SK-N-SH treated with all-trans-retinoic acid at 6 μM for 48 hours (cell line): ENCODE measurements at regions not wholly inside any gene's neighbourhood (a gene's known extent, or its start where the extent isn't known, plus 50 kb on each side); places are given as distances from the start of the nearest gene placed in this dataset.

ENCODE experiments used
- ATAC-seq: fragments of 200-7000 bp; cut with Tn5 transposase; 3 replicates; pipeline ENCODE4 v1.9.1; 2020; ENCODE audit warnings: mild to moderate bottlenecking, moderate library complexity
- ARNTL ChIP-seq: fragments of 450-650 bp; formaldehyde crosslinking; IDR thresholded peaks from 2 replicates; pipeline ENCODE4 v1.5.0; 2020; ENCODE audit warnings: low read depth, mild to moderate bottlenecking, moderate library complexity, borderline replicate concordance
- BACH2 ChIP-seq: fragments of 250-450 bp; sonication (Bioruptor Pico); IDR thresholded peaks from 2 replicates; pipeline ENCODE4 v1.9.0; 2021; ENCODE audit warnings: mild to moderate bottlenecking, borderline replicate concordance
- CREB5 ChIP-seq: fragments of 250-450 bp; sonication (Bioruptor Pico); IDR thresholded peaks from 2 replicates; pipeline ENCODE4 v1.5.1; 2020; ENCODE audit warnings: low read depth, mild to moderate bottlenecking, moderate library complexity
- CSDC2 ChIP-seq: fragments of 250-450 bp; sonication (Bioruptor Pico); IDR thresholded peaks from 2 replicates; pipeline ENCODE4 v1.5.0; 2020; ENCODE audit warnings: mild to moderate bottlenecking, moderate library complexity
- CSRNP3 ChIP-seq: fragments of 250-450 bp; sonication (Bioruptor Pico); IDR thresholded peaks from 2 replicates; pipeline ENCODE4 v1.5.1; 2021; ENCODE audit warnings: mild to moderate bottlenecking, moderate library complexity
- ESRRG ChIP-seq: fragments of 250-450 bp; sonication (Bioruptor Pico); IDR thresholded peaks from 2 replicates; pipeline ENCODE4 v1.6.1; 2021; ENCODE audit warnings: mild to moderate bottlenecking
- GLIS3 ChIP-seq: fragments of 250-450 bp; sonication (Bioruptor Pico); IDR thresholded peaks from 2 replicates; pipeline ENCODE4 v1.5.0; 2020; ENCODE audit warnings: mild to moderate bottlenecking, moderate library complexity
- ISL1 ChIP-seq: fragments of 250-450 bp; sonication (Bioruptor Pico); IDR thresholded peaks from 2 replicates; pipeline ENCODE4 v2.1.2; 2022; ENCODE audit warnings: mild to moderate bottlenecking, moderate library complexity
- OSR1 ChIP-seq: fragments of 250-450 bp; sonication (Bioruptor Pico); IDR thresholded peaks from 2 replicates; pipeline ENCODE4 v1.8.0; 2022; ENCODE audit warnings: moderate library complexity, mild to moderate bottlenecking, inconsistent platforms
- PPARA ChIP-seq: fragments of 250-450 bp; sonication (Bioruptor Pico); IDR thresholded peaks from 2 replicates; pipeline ENCODE4 v1.5.0; 2020; ENCODE audit warnings: mild to moderate bottlenecking, borderline replicate concordance
- RARB ChIP-seq: fragments of 250-450 bp; sonication (Bioruptor Pico); IDR thresholded peaks from 2 replicates; pipeline ENCODE4 v1.8.0; 2021; ENCODE audit warnings: mild to moderate bottlenecking, moderate library complexity
- SNAI2 ChIP-seq: fragments of 250-450 bp; sonication (Bioruptor Pico); IDR thresholded peaks from 2 replicates; pipeline ENCODE4 v1.5.0; 2020; ENCODE audit warnings: mild to moderate bottlenecking, moderate library complexity
- TCF4 ChIP-seq: fragments of 250-450 bp; sonication (Bioruptor Pico); IDR thresholded peaks from 2 replicates; pipeline ENCODE4 v1.8.0; 2021; ENCODE audit warnings: mild to moderate bottlenecking, moderate library complexity, borderline replicate concordance
- TOX ChIP-seq: fragments of 250-450 bp; sonication (Bioruptor Pico); IDR thresholded peaks from 2 replicates; pipeline ENCODE4 v1.8.0; 2021; ENCODE audit warnings: mild to moderate bottlenecking, moderate library complexity, borderline replicate concordance
- TSHZ2 ChIP-seq: fragments of 250-450 bp; sonication (Bioruptor Pico); IDR thresholded peaks from 2 replicates; pipeline ENCODE4 v1.5.0; 2020; ENCODE audit warnings: mild to moderate bottlenecking, moderate library complexity
- ZC3H10 ChIP-seq: fragments of 250-450 bp; sonication (Bioruptor Pico); IDR thresholded peaks from 2 replicates; pipeline ENCODE4 v1.5.1; 2021; ENCODE audit warnings: mild to moderate bottlenecking, moderate library complexity
- ZFP3 ChIP-seq: fragments of 250-450 bp; sonication (Bioruptor Pico); IDR thresholded peaks from 2 replicates; pipeline ENCODE4 v1.5.0; 2020; ENCODE audit warnings: mild to moderate bottlenecking, moderate library complexity
- ZFP30 ChIP-seq: fragments of 450-650 bp; formaldehyde crosslinking; IDR thresholded peaks from 2 replicates; pipeline ENCODE4 v1.5.0; 2022; ENCODE audit warnings: mild to moderate bottlenecking, moderate library complexity
- ZNF565 ChIP-seq: fragments of 450-650 bp; formaldehyde crosslinking; conservative IDR thresholded peaks from 2 replicates; pipeline ENCODE4 v1.5.0; 2020; ENCODE audit warnings: low read depth, mild to moderate bottlenecking, moderate library complexity
- ZNF70 ChIP-seq: fragments of 450-650 bp; formaldehyde crosslinking; IDR thresholded peaks from 2 replicates; pipeline ENCODE4 v1.5.0; 2020; ENCODE audit warnings: mild to moderate bottlenecking, moderate library complexity
- ZNF8 ChIP-seq: fragments of 450-650 bp; formaldehyde crosslinking; IDR thresholded peaks from 2 replicates; pipeline ENCODE4 v1.5.0; 2020; ENCODE audit warnings: mild to moderate bottlenecking, moderate library complexity
- TF ChIP-seq, protein P1 (sequence below): fragments of 250-450 bp; sonication (Bioruptor Pico); IDR thresholded peaks from 2 replicates; pipeline ENCODE4 v1.8.0; 2020; ENCODE audit warnings: mild to moderate bottlenecking, moderate library complexity, borderline replicate concordance
- TF ChIP-seq, protein P2 (sequence below): fragments of 250-450 bp; sonication (Bioruptor Pico); IDR thresholded peaks from 2 replicates; pipeline ENCODE4 v1.8.0; 2021; ENCODE audit warnings: low read depth, mild to moderate bottlenecking, moderate library complexity, borderline replicate concordance

DNA sequence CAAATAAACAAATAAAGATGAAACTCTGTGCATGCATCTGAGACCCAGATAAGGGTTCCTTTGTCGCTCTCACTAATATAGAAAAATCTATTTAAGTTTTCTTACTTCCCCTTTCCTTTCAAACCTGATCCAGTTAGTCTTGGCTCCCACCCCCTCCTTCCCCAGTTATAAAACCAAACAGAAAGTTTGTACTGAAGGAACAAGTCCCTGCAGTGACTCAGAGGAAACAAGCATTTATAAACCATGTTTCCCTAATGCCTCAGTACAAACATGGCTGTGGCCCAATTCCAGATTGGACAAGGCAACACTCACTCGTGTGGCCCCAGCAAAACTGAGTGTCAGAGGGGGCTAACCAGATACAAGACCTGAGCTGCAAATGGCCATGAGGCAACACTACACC is 65.5 kb upstream of the ARHGAP20 start:
- ATAC-seq: no peak
- no peak for TF ChIP-seq BACH2 (CRISPR knock-in tag)
- no peak for TF ChIP-seq CSDC2 (CRISPR knock-in tag)
- TF ChIP-seq GLIS3 (CRISPR knock-in tag): no peak
- no peak for TF ChIP-seq RARB
- no peak for TF ChIP-seq ISL1 (CRISPR knock-in tag)
- no peak for TF ChIP-seq SNAI2 (CRISPR knock-in tag)
- TF ChIP-seq TOX (CRISPR knock-in tag): no peak
- no peak for TF ChIP-seq ZNF8
- no peak for TF ChIP-seq TSHZ2 (CRISPR knock-in tag)
- TF ChIP-seq CREB5 (CRISPR knock-in tag): no peak
- TF ChIP-seq CSRNP3 (CRISPR knock-in tag): no peak
- TF ChIP-seq ZC3H10: no peak
- TF ChIP-seq OSR1: no peak
- no peak for TF ChIP-seq PPARA (CRISPR knock-in tag)
- TF ChIP-seq ZFP3 (CRISPR knock-in tag): no peak
- TF ChIP-seq, protein P1, sequence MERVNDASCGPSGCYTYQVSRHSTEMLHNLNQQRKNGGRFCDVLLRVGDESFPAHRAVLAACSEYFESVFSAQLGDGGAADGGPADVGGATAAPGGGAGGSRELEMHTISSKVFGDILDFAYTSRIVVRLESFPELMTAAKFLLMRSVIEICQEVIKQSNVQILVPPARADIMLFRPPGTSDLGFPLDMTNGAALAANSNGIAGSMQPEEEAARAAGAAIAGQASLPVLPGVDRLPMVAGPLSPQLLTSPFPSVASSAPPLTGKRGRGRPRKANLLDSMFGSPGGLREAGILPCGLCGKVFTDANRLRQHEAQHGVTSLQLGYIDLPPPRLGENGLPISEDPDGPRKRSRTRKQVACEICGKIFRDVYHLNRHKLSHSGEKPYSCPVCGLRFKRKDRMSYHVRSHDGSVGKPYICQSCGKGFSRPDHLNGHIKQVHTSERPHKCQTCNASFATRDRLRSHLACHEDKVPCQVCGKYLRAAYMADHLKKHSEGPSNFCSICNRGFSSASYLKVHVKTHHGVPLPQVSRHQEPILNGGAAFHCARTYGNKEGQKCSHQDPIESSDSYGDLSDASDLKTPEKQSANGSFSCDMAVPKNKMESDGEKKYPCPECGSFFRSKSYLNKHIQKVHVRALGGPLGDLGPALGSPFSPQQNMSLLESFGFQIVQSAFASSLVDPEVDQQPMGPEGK: no peak
- no peak for TF ChIP-seq ZNF70 (CRISPR knock-in tag)

GRCh38 chr11:110776081-110776480 is 63.8 kb upstream of the ARHGAP20 start:
- ATAC-seq: no peak
- no peak for TF ChIP-seq TOX (CRISPR knock-in tag)

- ATAC-seq: no peak
- no peak for TF ChIP-seq ARNTL (CRISPR knock-in tag)
- TF ChIP-seq BACH2 (CRISPR knock-in tag): no peak
- TF ChIP-seq, protein P2, sequence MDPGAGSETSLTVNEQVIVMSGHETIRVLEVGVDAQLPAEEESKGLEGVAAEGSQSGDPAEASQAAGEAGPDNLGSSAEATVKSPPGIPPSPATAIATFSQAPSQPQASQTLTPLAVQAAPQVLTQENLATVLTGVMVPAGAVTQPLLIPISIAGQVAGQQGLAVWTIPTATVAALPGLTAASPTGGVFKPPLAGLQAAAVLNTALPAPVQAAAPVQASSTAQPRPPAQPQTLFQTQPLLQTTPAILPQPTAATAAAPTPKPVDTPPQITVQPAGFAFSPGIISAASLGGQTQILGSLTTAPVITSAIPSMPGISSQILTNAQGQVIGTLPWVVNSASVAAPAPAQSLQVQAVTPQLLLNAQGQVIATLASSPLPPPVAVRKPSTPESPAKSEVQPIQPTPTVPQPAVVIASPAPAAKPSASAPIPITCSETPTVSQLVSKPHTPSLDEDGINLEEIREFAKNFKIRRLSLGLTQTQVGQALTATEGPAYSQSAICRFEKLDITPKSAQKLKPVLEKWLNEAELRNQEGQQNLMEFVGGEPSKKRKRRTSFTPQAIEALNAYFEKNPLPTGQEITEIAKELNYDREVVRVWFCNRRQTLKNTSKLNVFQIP: no peak
- TF ChIP-seq RARB: no peak
- TF ChIP-seq ZNF565 (CRISPR knock-in tag): no peak
- TF ChIP-seq PPARA (CRISPR knock-in tag): no peak
- no peak for TF ChIP-seq ZFP3 (CRISPR knock-in tag)
- TF ChIP-seq ZNF8: no peak
- TF ChIP-seq CSDC2 (CRISPR knock-in tag): no peak
- no peak for TF ChIP-seq ZFP30 (CRISPR knock-in tag)
- TF ChIP-seq TCF4: no peak
- no peak for TF ChIP-seq SNAI2 (CRISPR knock-in tag)
- TF ChIP-seq CSRNP3 (CRISPR knock-in tag): no peak
- TF ChIP-seq ESRRG (CRISPR knock-in tag): no peak
- TF ChIP-seq GLIS3 (CRISPR knock-in tag): no peak
- TF ChIP-seq, protein P1: no peak
- no peak for TF ChIP-seq CREB5 (CRISPR knock-in tag)
- TF ChIP-seq ZNF70 (CRISPR knock-in tag): no peak
Observed at GRCh38 chr11:110774138-110775014, 62.1 kb upstream of the ARHGAP20 start.
